ENCODE measurements at regions not wholly inside any gene's neighbourhood (a gene's known extent, or its start where the extent isn't known, plus 50 kb on each side); places are given as distances from the start of the nearest gene placed in this dataset.

GRCh38 chr13:73898899-73899298, 235.3 kb downstream of the KLF12 start:
- TF ChIP-seq CTCF (IDR thresholded peaks at IDR 0.05 in 2 of 3, conservative IDR thresholded peaks at IDR 0.05 in 1 of 3; ENCODE audit: borderline replicate concordance in 1 of 3, insufficient read depth in 1 of 3, low read depth in 2 of 3, low read length in 2 of 3) (no peak), POLR2AphosphoS5 (IDR thresholded peaks at IDR 0.05; ENCODE audit: low read depth, low read length) (no peak), RAD21 (IDR thresholded peaks at IDR 0.05; ENCODE audit: low read depth) (no peak)

All from HCT116 (cell line).